ENCODE measurements at regions not wholly inside any gene's neighbourhood (a gene's known extent, or its start where the extent isn't known, plus 50 kb on each side); places are given as distances from the start of the nearest gene placed in this dataset.

DNA sequence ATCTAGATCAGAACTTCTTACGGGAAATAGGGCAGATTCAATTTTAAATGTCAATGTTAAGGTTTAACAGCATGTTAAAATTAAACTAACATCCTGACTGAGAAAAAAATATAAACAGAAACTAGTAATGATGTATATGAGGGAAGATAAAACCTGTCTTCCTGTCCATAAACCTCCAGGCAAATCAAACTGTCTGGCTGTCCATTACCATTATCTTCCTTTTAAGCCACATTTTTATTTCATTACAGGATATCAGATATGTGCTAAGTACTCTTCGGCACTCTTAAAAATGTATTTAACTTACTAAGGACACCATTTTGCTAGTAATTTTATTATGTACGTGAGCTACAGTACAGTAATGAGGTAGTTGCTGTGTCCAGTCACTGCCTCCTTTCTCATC lies 1461.7 kb upstream of the ALCAM start:
- no peak for DNase-seq (ENCODE audit: low spot score)

DNA sequence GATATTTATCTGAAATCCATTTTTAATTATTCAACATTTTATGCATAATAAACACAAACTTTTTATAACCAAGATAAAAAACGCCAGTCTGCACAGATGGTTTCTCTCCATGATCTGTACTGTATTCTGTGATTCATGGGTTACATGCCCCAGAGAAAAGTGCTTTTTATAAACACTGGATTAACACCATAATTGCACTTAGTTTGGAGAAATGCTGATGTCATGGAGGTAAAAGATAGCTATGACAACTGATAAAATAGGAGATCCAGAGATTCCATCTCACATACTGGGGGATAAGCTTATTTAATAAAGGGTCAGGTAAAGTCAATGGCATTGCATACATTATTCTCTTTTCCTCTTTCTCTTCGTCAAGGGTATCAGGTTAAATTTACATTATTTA lies 1460.4 kb upstream of the ALCAM start:
- no peak for DNase-seq (ENCODE audit: low spot score)

DNA sequence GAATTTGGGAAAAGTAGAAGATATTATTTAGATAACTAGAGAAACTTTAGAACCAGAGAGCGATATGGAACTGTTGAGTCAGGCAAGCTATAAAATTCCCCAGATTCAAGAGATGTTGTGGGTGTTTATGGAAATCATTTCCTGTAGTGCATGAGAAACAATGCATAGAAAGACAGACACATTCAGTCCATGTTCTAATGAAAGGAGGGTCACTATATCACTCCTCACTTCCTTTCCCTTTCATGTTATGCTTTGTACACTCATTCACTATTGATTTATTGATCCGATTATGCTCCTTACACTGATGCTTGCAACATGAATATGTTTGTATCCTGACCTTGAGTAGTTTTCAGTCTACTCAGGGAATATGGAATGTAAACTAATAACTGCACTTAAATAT lies 1459.9 kb upstream of the ALCAM start:
- no peak for DNase-seq (ENCODE audit: low spot score)

DNA sequence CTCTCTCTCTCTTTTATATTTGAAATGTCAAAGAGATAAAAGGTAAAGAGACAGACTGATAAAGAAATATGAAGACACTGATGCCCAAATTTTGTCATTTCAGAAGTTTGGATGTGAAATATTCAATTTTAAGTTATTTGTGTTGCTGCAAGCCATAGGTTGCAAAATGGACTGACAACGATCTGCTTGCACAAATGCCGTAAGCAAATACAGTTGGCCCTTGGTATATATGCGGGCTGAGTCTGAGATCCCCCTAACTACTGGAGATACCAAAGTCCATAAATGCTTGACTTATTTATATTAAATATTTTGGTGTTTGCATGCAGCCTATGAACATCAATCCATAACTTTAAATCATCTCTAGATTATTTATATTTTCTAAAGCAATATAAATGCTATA lies 1459.1 kb upstream of the ALCAM start:
- DNase-seq (ENCODE audit: low spot score) = no peak

DNA sequence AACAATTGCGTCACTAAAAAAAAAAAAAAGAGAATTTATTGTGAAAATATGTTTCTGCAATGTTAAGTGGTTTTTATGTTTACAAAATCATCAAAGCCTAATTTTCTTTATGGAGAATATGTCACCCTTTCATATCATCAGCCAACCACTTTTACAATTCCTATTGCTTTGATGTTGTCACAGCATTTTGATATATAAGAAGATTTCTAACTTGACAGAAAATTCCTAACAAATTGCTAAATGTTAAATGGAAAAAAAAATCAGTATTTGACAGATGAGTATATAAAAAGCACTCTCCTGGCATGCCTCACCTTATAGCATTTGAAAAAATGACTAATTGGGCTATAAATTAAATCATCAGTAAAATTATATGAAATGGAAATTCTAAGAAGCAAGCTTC lies 1457.3 kb upstream of the ALCAM start:
- no peak for DNase-seq (ENCODE audit: low spot score)

DNA sequence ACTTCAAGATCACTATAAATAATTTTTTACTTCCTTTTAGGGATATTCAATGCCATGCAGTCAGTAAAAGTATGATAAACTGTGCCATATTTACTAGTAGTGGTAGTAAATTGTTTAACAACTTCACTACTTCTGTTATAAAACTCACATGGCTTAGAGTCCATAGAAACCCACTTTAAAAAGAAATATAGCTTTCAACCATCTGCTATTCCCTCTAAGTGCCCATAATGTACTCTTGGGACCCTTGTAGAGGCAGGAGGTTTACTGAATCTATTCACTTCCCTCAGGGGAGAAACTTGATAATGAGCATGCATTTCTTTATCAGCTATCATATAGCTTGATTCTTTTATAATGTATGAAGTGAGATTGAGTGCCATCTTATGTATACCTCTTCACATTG lies 1448.4 kb upstream of the ALCAM start:
- DNase-seq (ENCODE audit: low spot score) = no peak

DNA sequence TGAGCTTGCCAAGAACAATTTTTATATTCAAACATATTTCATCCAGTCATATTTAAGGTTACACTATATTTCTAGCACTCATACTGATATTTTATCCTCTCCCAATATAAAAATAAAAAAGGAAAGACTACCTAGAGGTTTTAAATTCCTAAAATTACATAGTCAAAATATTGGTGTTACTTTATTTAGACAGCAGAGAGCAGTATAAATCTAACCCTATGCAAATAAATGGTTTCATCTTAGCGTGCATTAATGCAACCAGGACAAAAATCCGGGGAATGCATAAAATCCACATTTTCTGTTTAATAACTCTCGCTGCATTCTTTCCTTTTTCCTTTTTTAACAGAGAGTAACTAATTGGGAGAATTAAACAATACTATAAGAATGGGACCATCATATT lies 1447.4 kb upstream of the ALCAM start:
- DNase-seq (ENCODE audit: low spot score) = no peak

DNA sequence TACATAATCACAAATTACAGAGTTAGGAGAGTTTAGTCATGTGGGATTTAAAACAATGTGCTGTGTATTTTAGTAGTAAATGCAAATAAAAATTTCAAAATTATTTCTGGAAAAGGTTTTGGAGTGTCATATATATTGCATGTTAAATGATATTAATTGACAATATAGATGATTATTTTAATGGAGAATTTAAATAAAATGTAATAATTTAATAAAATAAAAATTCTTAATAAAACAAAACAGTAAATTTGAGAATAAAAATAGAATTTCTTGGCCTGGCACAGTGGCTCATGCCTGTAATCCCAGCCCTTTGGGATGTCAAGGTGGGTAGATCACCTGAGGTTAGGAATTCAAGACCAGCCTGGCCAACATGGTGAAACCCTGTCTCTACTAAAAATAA lies 1442.8 kb upstream of the ALCAM start:
- DNase-seq (ENCODE audit: low spot score) = no peak

DNA sequence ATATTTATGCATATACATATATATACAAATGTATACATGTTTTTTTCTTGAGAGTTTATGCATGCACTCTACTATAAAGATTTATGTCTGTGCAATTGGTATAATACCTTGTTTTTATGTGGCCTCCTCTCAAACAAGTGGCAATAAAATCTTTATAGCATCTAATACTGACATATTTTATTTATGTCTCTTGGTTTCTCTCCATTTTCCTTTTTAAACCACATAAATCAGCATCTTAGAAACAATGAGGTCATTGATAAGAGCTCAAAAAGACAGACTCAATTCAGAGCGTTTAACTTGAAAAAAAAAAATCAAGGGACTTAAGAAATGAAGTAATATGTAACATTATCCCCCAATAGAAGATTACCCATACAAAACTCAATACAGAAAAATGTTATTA lies 1442.2 kb upstream of the ALCAM start:
- DNase-seq (ENCODE audit: low spot score) = no peak

DNA sequence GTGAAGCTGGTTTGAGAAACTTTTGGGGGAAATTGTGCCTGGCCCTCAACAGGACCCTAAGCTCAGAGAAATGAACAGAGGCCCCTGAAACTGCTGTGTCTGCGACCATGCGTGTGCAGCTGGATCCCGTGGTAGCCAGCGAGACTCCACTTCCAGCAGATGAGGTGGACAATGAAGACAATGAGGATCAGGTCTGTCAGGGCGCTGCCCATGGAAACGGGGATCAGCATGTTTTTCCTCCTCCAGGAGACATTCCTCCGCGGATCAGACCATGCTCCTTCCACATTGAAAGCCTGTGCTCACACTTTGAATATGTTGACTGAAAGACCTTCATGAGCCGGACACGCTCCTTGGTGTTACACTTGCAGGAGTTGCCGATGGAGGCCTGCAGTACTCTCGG lies 1439.8 kb upstream of the ALCAM start:
- DNase-seq (ENCODE audit: low spot score) = no peak

DNA sequence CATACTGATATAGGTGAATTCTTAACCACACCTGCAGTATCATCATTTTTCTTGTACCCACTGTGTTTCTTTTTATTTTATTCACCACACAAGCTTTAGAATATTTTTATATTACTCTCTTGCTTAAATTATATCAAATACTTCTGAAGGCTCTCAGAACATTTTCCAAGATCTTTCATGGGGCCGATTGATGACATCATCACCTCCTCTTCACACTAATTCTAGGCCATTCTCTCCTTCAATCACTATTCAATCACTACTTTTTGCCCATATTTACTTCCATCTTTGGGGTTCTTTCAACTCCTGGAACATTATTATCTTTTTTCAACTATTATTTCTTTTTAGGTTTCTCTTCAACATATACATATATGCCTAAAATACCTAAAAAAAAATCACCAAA lies 1438.8 kb upstream of the ALCAM start:
- no peak for DNase-seq (ENCODE audit: low spot score)

DNA sequence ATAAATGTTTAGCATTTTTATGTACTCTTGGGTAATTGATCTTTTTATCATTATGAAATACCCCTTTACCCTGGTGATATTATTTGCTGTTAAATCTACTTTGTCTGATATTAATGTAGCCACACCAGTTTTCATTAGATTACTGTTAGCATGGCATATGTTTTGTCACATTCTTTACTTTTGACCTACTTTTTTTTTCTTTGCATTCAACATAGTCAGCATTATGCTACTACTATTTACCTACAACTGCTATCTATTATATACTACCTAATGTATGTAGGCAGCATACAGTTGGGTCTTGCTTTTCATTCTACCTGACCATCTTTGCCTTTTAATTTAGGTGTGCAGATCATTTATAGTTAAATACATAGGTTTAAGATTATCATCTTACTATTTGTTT lies 1429.6 kb upstream of the ALCAM start:
- DNase-seq (ENCODE audit: low spot score) = no peak

DNA sequence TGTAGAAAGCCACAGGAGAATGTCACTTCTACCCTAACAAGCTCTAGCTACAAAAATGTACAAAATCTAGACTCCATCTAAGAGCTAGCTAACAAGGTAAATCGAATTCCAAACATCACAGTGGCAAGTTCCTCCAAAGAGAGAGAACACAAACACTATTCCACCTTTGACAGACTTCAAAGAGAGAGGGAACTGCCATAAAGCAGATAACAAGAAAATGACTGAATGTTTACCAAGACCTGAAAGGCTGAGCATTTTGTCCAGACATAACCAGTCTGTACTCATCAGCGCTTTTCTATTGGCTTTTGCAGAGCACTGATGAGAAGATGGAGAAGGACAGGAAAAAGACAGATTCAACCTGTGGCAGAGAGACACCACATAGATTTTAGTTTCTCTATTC lies 1419.6 kb upstream of the ALCAM start:
- no peak for DNase-seq (ENCODE audit: low spot score)

DNA sequence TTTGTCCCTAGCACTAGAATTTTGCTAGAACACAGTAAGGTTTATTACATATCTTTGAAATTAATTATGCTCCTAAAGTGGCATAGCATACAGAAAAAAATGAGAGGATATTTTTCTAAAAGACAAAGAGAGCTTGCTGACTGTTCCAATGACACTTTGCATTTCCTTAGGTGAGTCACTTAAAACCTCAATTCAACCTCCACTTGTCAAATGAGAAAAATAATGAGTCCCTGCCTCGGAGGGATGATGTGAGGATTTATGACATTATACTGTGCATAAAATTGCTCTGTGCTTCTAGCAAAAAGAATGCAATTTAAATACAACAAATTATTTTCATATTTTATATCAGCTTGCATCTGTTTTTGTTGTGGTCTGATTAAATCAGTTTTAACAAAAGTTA lies 1417.0 kb upstream of the ALCAM start:
- DNase-seq (ENCODE audit: low spot score) = no peak

DNA sequence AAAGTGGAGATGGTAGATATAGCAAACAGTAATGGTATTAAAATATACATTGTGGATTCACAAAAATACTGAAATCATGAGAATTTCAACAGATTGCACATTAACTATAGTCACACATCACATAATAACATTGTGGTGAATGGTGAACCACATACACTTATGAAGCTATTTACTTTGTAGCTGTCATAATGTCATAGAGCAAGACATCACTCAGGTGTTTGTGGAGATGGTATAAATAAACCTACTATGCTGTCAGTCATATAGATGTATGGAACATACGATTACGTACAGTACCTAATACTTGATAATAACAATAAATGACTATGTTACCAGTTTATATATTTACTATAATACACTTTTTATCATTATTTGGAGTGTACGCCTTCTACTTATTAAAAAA lies 1416.0 kb upstream of the ALCAM start:
- DNase-seq (ENCODE audit: low spot score) = no peak

DNA sequence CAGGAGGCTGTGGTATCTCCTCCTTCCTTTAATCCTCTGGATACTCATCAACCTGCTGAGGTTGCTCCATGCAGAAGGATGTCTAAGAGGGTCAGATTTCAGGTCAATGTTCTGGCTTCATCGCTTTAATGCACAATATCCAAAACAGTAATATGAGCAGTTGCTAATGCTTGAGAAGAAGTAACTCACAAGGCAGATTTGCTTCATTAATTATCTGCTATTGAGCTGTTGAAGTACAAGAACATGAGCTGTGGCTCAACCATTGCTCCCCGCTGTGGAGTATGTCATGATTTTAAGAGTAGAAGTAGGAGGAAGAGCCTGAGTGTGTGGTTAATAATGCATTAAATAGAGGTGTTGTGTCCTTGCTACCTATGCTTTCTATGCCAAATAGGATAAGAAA lies 1412.9 kb upstream of the ALCAM start:
- DNase-seq (ENCODE audit: low spot score) = no peak

DNA sequence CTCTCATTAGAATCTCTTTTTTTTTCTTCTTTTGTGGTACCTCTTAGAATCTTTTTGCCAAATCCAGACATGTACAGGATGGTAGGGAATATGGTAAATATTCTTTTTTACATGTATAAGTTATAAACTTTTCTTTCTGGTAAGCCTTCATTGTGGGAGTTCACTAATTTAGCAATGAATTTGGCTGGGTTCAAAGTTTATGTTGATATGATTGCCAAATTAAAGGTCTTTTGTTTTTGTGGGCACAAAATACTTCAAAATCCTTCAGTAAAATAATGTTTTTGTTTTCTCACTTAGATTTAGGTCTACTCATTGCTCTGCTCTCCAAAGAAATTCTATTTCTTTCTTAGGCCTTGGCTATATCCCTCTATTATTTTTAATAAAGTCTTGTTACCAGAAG lies 1405.9 kb upstream of the ALCAM start:
- DNase-seq (ENCODE audit: low spot score) = no peak

DNA sequence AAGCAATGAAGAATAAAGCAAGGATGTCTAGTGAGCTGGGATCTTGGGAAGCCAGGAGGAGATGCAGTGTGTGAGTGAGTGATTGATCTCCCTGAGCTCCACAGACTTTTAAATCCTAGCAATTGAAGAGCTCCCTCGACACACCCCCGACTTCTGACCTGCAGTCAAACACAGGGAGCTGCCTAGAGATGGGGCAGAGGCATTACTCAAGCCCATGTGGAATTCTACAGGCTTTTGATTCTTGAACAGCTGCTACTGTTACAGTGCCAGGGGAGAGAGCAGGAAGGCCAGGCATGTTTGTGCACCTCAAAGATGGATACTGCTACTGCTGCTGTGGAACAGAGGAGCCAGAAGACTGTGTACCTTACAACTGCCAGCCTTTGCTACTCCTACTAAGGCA lies 1403.1 kb upstream of the ALCAM start:
- DNase-seq (ENCODE audit: low spot score) = no peak

DNA sequence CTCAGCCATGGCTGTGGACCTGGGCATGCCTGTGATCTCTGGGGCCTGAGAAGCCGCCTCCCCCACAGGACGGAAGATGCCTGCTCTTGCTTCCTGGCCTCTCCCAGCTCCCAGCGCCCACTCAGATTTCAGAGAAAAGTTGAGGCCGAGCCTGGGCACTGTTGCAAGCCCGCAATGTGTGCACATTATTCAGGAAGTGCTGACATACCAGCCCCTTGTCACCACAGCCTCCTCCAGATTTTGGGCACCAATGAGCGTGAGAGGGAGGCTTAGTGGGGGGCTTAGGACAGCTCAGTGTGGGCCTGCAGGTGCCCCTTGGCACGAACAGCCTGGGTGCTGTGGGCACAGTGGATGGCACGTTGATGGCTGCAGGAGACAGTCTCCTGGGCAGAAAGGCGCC lies 1400.9 kb upstream of the ALCAM start:
- no peak for DNase-seq (ENCODE audit: low spot score)

DNA sequence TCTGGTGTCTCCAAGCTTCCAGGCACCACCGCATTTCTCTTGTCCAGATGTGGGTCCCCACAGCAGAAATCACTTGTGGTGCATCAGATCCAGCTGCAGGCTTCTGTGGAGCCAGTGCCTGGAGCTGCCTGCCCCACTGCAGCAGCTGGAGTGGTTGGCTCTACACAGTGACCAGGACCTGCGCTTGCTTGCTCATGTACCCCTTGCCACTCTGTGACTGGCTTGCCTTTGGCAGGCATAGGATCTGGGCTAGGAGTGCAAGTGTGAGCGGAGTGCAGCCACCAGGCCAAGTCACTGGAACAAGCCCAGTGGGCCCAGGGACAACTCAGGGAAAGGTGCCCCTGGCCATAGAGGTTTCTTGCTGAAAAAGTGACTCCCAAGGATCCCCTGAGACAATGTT lies 1400.0 kb upstream of the ALCAM start:
- DNase-seq (ENCODE audit: low spot score) = no peak

DNA sequence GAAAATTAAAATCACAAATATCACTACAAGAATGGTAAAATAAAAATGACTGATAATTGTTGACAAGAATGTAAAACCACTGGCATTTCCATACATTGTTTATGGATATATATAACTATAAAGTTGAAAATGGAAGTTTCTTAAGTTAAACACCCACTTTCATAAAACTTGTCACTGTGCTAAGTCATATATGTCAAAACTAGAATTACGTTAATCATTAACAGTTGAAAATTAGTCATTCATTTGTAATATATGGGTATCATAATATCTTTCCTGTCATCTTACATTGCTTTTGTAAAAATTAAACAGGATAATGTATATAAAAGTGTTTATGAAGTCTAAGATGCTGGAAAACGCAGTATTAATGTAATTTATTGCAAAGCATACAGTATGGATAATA lies 1398.6 kb upstream of the ALCAM start:
- DNase-seq (ENCODE audit: low spot score) = no peak

DNA sequence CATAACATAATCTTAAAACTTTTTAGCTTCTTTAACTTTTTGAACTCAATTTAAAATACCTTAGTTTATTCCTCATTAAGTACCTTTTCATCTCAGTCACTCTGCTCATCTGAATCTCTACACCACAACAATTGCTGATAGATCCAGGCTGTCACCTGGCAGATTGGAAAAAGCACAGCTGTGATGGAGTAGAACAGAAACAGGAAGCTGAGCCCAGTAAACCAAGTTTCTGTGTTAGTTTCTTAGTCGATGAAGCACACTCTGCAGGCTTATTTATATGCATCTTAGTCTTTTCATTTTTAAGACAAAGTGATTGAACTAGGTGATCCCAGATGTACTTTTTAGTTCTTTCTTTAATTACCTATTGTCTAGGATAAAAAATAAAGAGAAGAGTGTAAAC lies 1398.0 kb upstream of the ALCAM start:
- DNase-seq (ENCODE audit: low spot score) = no peak

DNA sequence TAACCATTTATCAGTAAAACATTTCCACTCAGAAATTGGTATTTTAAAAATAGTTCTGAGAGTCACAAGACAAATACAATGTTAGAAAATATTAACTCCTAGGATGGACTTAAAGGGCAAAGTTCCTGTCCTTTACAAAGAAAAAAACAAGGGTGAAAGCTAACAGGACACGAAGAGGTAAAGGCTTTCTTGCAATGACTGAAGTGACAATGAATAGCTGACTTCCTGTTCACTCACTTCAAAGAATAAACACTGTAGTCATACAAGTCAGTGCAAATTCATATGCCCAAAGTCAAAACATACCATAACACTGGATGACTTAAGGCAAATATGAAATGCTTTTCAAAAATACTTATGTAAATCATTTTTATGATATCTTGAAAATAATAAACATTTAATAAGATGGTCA lies 1389.8 kb upstream of the ALCAM start:
- DNase-seq (ENCODE audit: low spot score) = no peak

DNA sequence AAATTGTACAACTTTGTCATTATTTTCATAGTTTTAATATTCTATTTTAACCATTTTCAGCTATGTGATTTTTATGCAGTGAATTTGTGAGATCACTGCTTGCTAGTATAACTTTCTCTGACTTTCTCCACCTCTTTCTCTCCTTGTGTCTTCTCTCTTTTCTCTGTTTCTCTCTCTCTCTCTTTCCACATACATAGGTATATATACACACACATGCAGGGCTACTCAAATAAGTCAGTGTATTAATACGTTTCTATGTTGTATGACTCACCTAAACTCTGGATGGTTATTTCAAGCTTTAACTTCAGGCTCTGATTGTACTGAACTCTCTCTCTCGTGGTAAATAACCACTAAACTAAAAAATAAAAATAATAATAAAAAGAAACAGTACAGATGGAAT lies 1389.3 kb upstream of the ALCAM start:
- DNase-seq (ENCODE audit: low spot score) = no peak

DNA sequence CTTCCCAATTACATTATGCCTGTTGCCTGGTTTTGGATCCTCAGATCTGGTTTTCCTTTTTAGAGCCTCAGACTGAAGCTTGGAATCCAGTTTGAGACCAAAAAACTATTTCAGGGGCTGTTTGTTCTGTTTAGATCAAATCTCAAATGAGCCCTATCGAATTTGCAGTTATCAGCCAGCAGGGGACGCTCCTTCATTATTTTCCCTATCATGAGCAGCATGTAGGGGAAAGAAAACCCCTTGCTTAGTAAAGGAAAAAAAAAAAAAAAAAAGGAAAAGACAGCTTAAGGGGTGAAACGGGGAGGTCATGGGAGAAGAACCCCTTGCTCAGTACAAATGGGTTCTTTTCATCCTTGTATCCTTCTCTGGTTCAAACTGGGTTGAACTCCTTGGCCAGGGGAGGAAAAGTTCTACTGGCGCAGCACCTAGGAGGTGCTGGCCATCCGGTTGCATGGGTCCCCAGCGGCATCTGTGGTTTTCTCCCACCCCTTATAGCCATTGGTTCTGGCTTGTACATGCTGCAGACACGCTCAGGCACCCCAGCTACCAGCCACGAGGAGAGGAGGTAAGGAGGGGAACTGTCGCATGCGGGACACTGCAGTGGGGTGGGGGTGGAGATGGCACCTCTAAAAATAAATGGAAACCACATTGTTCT lies 1375.1 kb upstream of the ALCAM start:
- DNase-seq (ENCODE audit: low spot score) = no peak

Data from pons (tissue), 1 donor.